ENCODE measurements at regions not wholly inside any gene's neighbourhood (a gene's known extent, or its start where the extent isn't known, plus 50 kb on each side); places are given as distances from the start of the nearest gene placed in this dataset.

DNA sequence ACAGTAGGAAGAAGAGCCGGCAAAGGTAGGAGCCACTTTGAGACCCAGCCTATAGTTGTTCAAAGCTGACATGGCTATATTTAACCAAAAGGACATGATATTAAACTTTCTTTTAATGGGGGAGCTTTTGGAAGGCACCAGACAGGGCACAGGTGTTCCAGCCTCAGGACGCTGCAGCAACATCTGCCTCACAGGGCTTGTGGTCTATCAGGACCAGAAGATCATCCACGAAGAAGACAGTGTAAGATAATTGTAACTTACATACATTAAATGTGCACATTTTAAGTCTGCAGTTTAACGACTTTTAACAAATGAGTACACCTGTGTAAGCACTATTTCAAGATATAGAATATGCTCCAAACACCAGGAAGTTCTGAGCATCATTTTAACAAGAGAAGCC is 168.2 kb upstream of the PMEPA1 start:
- Histone ChIP-seq H3K4me1 (ENCODE audit: control insufficient read depth, low read depth, low read length) (no peaks in the 10 kb centered on the region), H3K9ac (ENCODE audit: low read length) (no peak overlapping the region), H3K36me3 (ENCODE audit: control insufficient read depth, low read depth, low read length) (no peaks in the 10 kb centered on the region), H3K9me3 (ENCODE audit: control insufficient read depth, low read depth, low read length) (no peaks in the 10 kb centered on the region), H3K27ac (ENCODE audit: low read length) (no peak overlapping the region), H3K27me3 (ENCODE audit: control insufficient read depth, insufficient read depth, low read length) (no peaks in the 10 kb centered on the region), H3K4me3 (ENCODE audit: low read length) (no peak overlapping the region)

DNA sequence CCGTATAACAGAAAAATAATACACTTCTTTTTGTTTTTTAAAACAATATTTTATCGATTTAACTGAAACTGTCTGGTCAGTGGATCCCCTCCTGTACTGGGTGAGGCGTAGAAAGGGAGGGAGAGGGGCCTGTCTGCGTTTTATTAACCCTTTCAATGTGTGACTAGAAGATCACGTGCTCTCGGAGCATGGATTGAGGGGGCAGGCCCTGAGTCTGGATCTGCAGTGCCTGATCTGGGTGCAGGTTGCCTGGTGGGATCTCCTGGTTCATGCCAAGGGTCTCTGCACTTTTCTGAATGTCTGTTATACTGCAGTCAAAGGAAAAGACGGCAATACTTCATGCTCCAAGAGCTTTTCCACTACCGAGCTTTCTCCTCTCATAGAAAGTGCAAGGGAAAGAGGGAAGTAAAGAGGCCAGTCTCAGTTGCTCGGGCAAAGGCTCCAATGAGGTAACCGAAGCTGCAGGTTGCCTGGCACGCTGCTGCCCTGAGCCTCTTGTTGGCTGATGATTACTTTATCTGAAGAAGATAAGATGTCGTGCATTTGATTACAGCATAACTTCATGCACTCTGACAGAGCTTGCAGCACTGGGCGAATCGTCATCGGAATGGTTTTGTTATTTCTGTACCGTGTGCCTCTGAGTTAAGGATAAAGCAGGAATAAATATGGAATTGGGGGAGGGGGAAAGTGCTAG is 167.5 kb upstream of the PMEPA1 start:
- Histone ChIP-seq H3K9me3 (ENCODE audit: control insufficient read depth, low read depth, low read length) (no peaks in the 10 kb centered on the region), H3K9ac (ENCODE audit: low read length) (no peak overlapping the region), H3K4me1 (ENCODE audit: control insufficient read depth, low read depth, low read length) (no peaks in the 10 kb centered on the region), H3K36me3 (ENCODE audit: control insufficient read depth, low read depth, low read length) (no peaks in the 10 kb centered on the region), H3K27me3 (ENCODE audit: control insufficient read depth, insufficient read depth, low read length) (no peaks in the 10 kb centered on the region), H3K4me3 (ENCODE audit: low read length) (no peak overlapping the region), H3K27ac (ENCODE audit: low read length) (no peak overlapping the region)

DNA sequence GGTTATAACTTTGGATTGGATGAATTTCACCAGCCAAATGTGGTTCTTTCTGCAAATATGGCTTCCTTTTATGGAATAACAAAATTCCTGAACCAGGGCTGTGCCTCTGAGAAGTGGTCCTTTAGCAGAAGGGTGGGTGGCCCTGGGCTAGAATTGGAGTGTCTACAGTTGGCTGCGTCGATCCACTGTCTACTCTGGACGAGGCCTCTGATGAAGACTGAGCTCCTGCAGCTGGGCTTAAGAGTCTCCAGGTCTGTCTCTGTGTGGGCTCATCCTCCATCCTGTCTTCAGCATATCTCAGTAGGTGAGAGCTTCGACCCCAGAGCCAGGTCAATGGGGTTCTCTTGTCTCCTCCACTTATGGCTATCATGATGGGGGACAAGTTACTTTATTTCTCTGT is 166.3 kb upstream of the PMEPA1 start:
- Histone ChIP-seq H3K4me3 (ENCODE audit: low read length) (no peak overlapping the region), H3K9me3 (ENCODE audit: control insufficient read depth, low read depth, low read length) (no peaks in the 10 kb centered on the region), H3K36me3 (ENCODE audit: control insufficient read depth, low read depth, low read length) (no peaks in the 10 kb centered on the region), H3K4me1 (ENCODE audit: control insufficient read depth, low read depth, low read length) (no peaks in the 10 kb centered on the region), H3K9ac (ENCODE audit: low read length) (no peak overlapping the region), H3K27me3 (ENCODE audit: control insufficient read depth, insufficient read depth, low read length) (no peaks in the 10 kb centered on the region), H3K27ac (ENCODE audit: low read length) (no peak overlapping the region)

GRCh38 chr20:57874141-57874540 is 164.3 kb upstream of the PMEPA1 start:
- H3K36me3 ChIP-seq (ENCODE audit: control insufficient read depth, low read depth, low read length), result no peaks in the 10 kb centered on the region
- H3K27ac ChIP-seq (ENCODE audit: low read length), result no peak overlapping the region
- no peaks in the 10 kb centered on the region for H3K4me1 ChIP-seq (ENCODE audit: control insufficient read depth, low read depth, low read length)
- no peaks in the 10 kb centered on the region for H3K27me3 ChIP-seq (ENCODE audit: control insufficient read depth, insufficient read depth, low read length)
- H3K9me3 ChIP-seq (ENCODE audit: control insufficient read depth, low read depth, low read length), result no peaks in the 10 kb centered on the region
- no peak overlapping the region for H3K9ac ChIP-seq (ENCODE audit: low read length)
- H3K4me3 ChIP-seq (ENCODE audit: low read length), result no peak overlapping the region

GRCh38 chr20:57872816-57873409 is 163.1 kb upstream of the PMEPA1 start:
- no peak overlapping the region for H3K27ac ChIP-seq (ENCODE audit: low read length)
- no peak overlapping the region for H3K9ac ChIP-seq (ENCODE audit: low read length)
- no peaks in the 10 kb centered on the region for H3K27me3 ChIP-seq (ENCODE audit: control insufficient read depth, insufficient read depth, low read length)
- H3K4me1 ChIP-seq (ENCODE audit: control insufficient read depth, low read depth, low read length), result no peaks in the 10 kb centered on the region
- H3K9me3 ChIP-seq (ENCODE audit: control insufficient read depth, low read depth, low read length), result no peaks in the 10 kb centered on the region
- H3K4me3 ChIP-seq (ENCODE audit: low read length), result no peak overlapping the region
- no peaks in the 10 kb centered on the region for H3K36me3 ChIP-seq (ENCODE audit: control insufficient read depth, low read depth, low read length)

DNA sequence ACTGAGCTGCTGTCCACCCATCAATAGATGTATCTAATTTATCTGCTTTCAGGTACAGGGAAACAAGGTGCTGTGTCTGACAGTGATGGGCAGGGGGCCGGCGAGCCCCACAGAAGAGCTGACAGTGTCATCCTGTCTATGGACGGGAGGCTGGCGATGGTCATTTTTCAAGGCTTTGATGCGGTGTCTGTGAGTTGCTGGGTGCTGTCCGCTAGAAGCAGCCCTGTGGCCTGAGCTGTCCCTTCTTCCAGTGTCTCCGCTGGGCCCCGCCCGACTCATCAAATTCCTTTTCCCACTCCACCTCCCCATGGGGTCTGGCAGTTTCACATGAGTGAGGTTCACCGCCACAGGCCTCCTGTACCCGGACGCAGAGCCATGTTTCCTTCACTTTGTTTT is 161.4 kb upstream of the PMEPA1 start:
- Histone ChIP-seq H3K4me1 (ENCODE audit: control insufficient read depth, low read depth, low read length) (peaks cover 11% of the 10 kb centered on the region), H3K4me3 (ENCODE audit: low read length) (no peak overlapping the region), H3K27ac (ENCODE audit: low read length) (no peak overlapping the region), H3K36me3 (ENCODE audit: control insufficient read depth, low read depth, low read length) (no peaks in the 10 kb centered on the region), H3K9ac (ENCODE audit: low read length) (no peak overlapping the region), H3K9me3 (ENCODE audit: control insufficient read depth, low read depth, low read length) (no peaks in the 10 kb centered on the region), H3K27me3 (ENCODE audit: control insufficient read depth, insufficient read depth, low read length) (no peaks in the 10 kb centered on the region)

GRCh38 chr20:57870597-57871236 is 160.9 kb upstream of the PMEPA1 start:
- Histone ChIP-seq H3K4me1 (ENCODE audit: control insufficient read depth, low read depth, low read length) (peaks cover 11% of the 10 kb centered on the region), H3K27me3 (ENCODE audit: control insufficient read depth, insufficient read depth, low read length) (no peaks in the 10 kb centered on the region), H3K27ac (ENCODE audit: low read length) (no peak overlapping the region)

DNA sequence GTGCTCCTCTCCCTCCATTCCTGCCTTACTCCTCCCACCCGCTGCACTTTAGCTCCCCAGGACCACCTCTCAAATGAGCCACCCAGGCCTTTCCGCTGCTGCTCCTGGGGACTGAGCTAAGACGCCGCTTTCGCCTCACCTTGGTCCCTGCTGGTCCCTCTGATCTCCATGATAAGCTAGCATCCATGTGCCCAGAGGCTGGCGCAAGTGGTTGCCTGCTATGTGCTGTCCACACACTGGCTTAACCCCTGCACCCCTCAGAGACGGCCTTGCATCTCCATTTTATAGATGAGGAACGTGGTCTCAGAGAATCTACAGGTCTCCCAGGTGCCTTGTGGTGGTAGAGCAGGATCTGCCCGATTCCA is 160.1 kb upstream of the PMEPA1 start:
- peaks cover 11% of the 10 kb centered on the region for H3K4me1 ChIP-seq (ENCODE audit: control insufficient read depth, low read depth, low read length)
- H3K9me3 ChIP-seq (ENCODE audit: control insufficient read depth, low read depth, low read length), result no peaks in the 10 kb centered on the region
- no peaks in the 10 kb centered on the region for H3K36me3 ChIP-seq (ENCODE audit: control insufficient read depth, low read depth, low read length)
- no peak overlapping the region for H3K27ac ChIP-seq (ENCODE audit: low read length)
- H3K4me3 ChIP-seq (ENCODE audit: low read length), result no peak overlapping the region
- no peaks in the 10 kb centered on the region for H3K27me3 ChIP-seq (ENCODE audit: control insufficient read depth, insufficient read depth, low read length)
- no peak overlapping the region for H3K9ac ChIP-seq (ENCODE audit: low read length)

More at GRCh38 chr20:57870597-57871236, 160.9 kb upstream of the PMEPA1 start:
- no peak overlapping the region for H3K4me3 ChIP-seq (ENCODE audit: low read length)
- H3K9me3 ChIP-seq (ENCODE audit: control insufficient read depth, low read depth, low read length), result no peaks in the 10 kb centered on the region
- H3K9ac ChIP-seq (ENCODE audit: low read length), result no peak overlapping the region
- H3K36me3 ChIP-seq (ENCODE audit: control insufficient read depth, low read depth, low read length), result no peaks in the 10 kb centered on the region

DNA sequence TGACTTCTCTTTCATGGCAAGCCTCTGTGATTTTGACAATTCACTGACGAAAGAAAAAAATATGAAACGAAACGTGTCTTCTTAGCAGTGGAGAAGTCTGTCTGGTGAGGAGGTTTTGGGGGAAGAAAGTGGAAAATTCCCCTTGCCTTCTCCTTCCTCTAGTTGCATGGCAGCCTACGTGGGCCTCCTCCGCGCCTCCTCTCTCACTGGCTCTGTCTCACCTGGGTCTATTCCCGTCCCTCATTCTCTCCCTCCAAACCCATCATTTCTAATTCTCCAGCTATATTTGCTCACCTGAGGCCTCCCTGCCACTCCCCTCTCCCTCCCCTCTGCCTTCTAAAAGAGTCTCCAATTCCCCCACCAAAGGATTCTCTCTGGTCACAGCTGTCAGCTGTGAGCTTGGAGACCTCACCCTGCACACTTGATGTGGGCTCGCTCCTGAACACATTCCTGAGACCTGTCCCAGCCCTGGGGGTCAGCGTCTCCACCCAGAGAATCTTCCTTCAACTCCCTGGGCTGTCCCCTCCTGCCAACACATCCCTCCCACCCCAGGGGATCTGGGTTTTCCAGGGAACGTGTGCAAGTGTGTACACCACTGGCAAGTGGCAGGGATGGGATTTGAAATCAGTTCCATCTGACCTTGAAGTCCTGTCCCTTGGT is 159.6 kb upstream of the PMEPA1 start:
- H3K27me3 ChIP-seq (ENCODE audit: control insufficient read depth, insufficient read depth, low read length), result no peaks in the 10 kb centered on the region
- no peaks in the 10 kb centered on the region for H3K9me3 ChIP-seq (ENCODE audit: control insufficient read depth, low read depth, low read length)
- H3K27ac ChIP-seq (ENCODE audit: low read length), result no peak overlapping the region
- peaks cover 11% of the 10 kb centered on the region for H3K4me1 ChIP-seq (ENCODE audit: control insufficient read depth, low read depth, low read length)
- no peaks in the 10 kb centered on the region for H3K36me3 ChIP-seq (ENCODE audit: control insufficient read depth, low read depth, low read length)
- H3K4me3 ChIP-seq (ENCODE audit: low read length), result no peak overlapping the region
- H3K9ac ChIP-seq (ENCODE audit: low read length), result no peak overlapping the region

DNA sequence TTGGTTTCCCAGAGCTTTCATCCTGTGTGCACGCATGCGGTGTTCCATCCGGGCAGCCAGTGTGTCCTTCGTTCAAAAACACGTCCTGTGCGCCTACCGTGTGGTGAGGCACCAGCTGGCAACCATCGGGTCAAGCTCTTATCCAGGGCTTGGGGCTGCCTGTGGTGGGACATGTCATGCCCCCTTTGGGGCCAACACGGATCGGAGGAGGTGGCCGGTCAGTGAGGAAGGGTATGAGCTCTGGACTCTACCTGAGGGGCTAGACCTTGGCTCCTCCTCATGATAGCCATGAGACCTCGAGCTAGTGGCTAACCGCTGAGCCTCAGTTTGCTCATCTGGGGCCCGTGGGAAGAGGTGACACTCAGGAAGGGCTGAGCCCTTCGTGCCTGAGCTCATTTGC is 158.5 kb upstream of the PMEPA1 start:
- no peaks in the 10 kb centered on the region for H3K9me3 ChIP-seq (ENCODE audit: control insufficient read depth, low read depth, low read length)
- no peak overlapping the region for H3K9ac ChIP-seq (ENCODE audit: low read length)
- no peak overlapping the region for H3K27ac ChIP-seq (ENCODE audit: low read length)
- H3K4me3 ChIP-seq (ENCODE audit: low read length), result no peak overlapping the region
- no peaks in the 10 kb centered on the region for H3K36me3 ChIP-seq (ENCODE audit: control insufficient read depth, low read depth, low read length)
- peaks cover 11% of the 10 kb centered on the region for H3K4me1 ChIP-seq (ENCODE audit: control insufficient read depth, low read depth, low read length)
- no peaks in the 10 kb centered on the region for H3K27me3 ChIP-seq (ENCODE audit: control insufficient read depth, insufficient read depth, low read length)

DNA sequence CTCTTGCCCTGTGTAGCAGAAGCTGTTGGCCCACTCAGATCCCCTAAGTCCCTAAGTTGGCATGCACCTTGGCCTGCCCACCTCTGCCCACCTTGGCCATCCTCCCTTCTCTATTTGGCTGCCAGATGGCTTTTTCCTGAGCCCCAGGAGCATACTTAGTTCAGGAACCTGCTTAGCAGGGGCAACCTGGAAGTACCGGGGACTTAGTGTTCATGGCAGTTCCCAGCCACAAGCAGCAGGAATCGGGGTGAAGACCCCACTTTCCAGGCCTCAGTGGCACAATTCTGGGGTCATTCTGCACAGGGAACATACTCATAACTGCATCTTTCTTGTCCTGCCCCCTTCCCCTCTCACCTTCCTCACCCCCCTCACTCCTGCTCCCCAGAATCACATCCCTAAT is 158.0 kb upstream of the PMEPA1 start:
- Histone ChIP-seq H3K4me3 (ENCODE audit: low read length) (no peak overlapping the region), H3K36me3 (ENCODE audit: control insufficient read depth, low read depth, low read length) (no peaks in the 10 kb centered on the region), H3K27me3 (ENCODE audit: control insufficient read depth, insufficient read depth, low read length) (no peaks in the 10 kb centered on the region), H3K9ac (ENCODE audit: low read length) (no peak overlapping the region), H3K4me1 (ENCODE audit: control insufficient read depth, low read depth, low read length) (peaks cover 11% of the 10 kb centered on the region), H3K27ac (ENCODE audit: low read length) (no peak overlapping the region), H3K9me3 (ENCODE audit: control insufficient read depth, low read depth, low read length) (no peaks in the 10 kb centered on the region)
